PC-9 (cell line): ENCODE measurements at regions not wholly inside any gene's neighbourhood (a gene's known extent, or its start where the extent isn't known, plus 50 kb on each side); places are given as distances from the start of the nearest gene placed in this dataset.

Experiments used
- BruUV-seq: library from RNA; stranded (reverse); fragments of 400-500 nt; replicated peaks from 2 replicates; lab custom pipeline; 2021; lab: Mats Ljungman, UMichigan
- CTCF ChIA-PET: fragments of 300-600 bp; sonication (Branson Sonifier 250); formaldehyde crosslinking; loops from one replicate; lab custom pipeline; 2022; ENCODE audit warnings: antibody characterized with exemption; lab: Charles Lee
- POLR2A ChIA-PET: fragments of 300-600 bp; sonication (Branson Sonifier 250); formaldehyde crosslinking; loops from one replicate; lab custom pipeline; 2022; ENCODE audit warnings: antibody characterized with exemption; ENCODE audit not compliant: unreplicated experiment; lab: Charles Lee
- DNase-seq, 2 experiments: peaks; one replicate each; pipeline versions ENCODE4 v3.0.0 to v3.0.0-alpha.2; 2015 to 2022; ENCODE audit warnings: mixed read lengths in 1 of 2
- H2AFZ ChIP-seq: fragments of 200-600 bp; sonication (generic); 2 replicates; pipeline ENCODE4 v1.8.1; 2017; ENCODE audit warnings: antibody characterized with exemption
- H3F3A ChIP-seq: fragments of 200-600 bp; sonication (generic); 2 replicates; pipeline ENCODE4 v1.8.1; 2017; ENCODE audit warnings: antibody characterized with exemption, mild to moderate bottlenecking, low read depth; ENCODE audit not compliant: insufficient read depth
- H3K27ac ChIP-seq: fragments of 200-600 bp; sonication (generic); 2 replicates; pipeline ENCODE4 v1.6.1; 2016; ENCODE audit warnings: mixed run types
- H3K27me3 ChIP-seq: fragments of 200-600 bp; sonication (generic); 2 replicates; pipeline ENCODE4 v1.6.1; 2016; ENCODE audit warnings: low read depth, mixed run types; ENCODE audit not compliant: insufficient read depth
- H3K36me3 ChIP-seq: fragments of 200-600 bp; sonication (generic); 2 replicates; pipeline ENCODE4 v1.6.1; 2016; ENCODE audit warnings: low read depth, mixed run types
- H3K4me1 ChIP-seq: fragments of 200-600 bp; sonication (generic); replicated peaks from 2 replicates; pipeline ENCODE4 v1.6.1; 2016; ENCODE audit warnings: mixed run types; ENCODE audit not compliant: insufficient read depth
- H3K4me2 ChIP-seq: fragments of 200-600 bp; sonication (generic); 2 replicates; pipeline ENCODE4 v1.6.1; 2017; ENCODE audit warnings: mixed run types
- H3K4me3 ChIP-seq: fragments of 200-600 bp; sonication (generic); 2 replicates; pipeline ENCODE4 v1.6.1; 2016; ENCODE audit warnings: mixed run types
- H3K79me2 ChIP-seq: fragments of 200-600 bp; sonication (generic); 2 replicates; pipeline ENCODE4 v1.6.1; 2017; ENCODE audit warnings: low read depth, mixed run types
- H3K9me2 ChIP-seq: fragments of 200-600 bp; sonication (generic); 2 replicates; pipeline ENCODE4 v1.8.1; 2017; ENCODE audit warnings: mild to moderate bottlenecking; ENCODE audit not compliant: insufficient read depth
- H3K9me3 ChIP-seq: fragments of 200-600 bp; sonication (generic); 2 replicates; pipeline ENCODE4 v1.8.1; 2016; ENCODE audit warnings: low read depth; ENCODE audit not compliant: insufficient read depth
- H4K20me1 ChIP-seq: fragments of 200-600 bp; sonication (generic); 2 replicates; pipeline ENCODE4 v1.8.1; 2017; ENCODE audit not compliant: insufficient read depth
- EZH2 ChIP-seq: fragments of 200-600 bp; sonication (generic); IDR thresholded peaks from 2 replicates; pipeline ENCODE4 v1.8.0; 2017; ENCODE audit warnings: antibody characterized with exemption, low read depth
- intact Hi-C: fragments of 100-400 bp; cut with micrococcal nuclease; formaldehyde crosslinking; loops from one replicate; pipeline ENCODE4 v1.10.0; 2022; ENCODE audit not compliant: unreplicated experiment
- TF ChIP-seq, protein P1 (sequence below): fragments of 200-600 bp; sonication (generic); conservative IDR thresholded peaks from 2 replicates; pipeline ENCODE4 v1.6.1; 2017; ENCODE audit warnings: mixed run types, antibody characterized with exemption, mild to moderate bottlenecking, moderate library complexity

DNA sequence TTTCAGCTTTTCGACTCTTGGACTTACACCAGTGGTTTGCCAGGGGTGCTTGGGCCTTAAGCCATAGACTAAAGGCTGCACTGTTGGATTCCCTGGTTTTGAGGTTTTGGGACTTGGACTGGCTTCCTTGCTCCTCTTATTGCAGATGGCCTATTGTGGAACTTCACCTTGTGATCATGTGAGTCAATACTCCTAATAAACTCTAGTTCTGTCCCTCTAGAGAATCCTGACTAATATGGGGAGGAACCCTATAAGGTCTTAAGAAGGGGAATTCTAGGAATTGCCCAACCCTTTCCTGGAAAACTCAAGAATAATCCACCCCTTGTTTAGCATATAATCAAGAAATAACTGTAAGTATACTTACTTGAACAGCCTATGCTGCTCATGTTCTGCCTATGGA, 491.8 kb downstream of the TMEM135 start:
- H3K4me3 ChIP-seq = no peak overlapping the region
- no peaks in the 10 kb centered on the region for H3K79me2 ChIP-seq
- ChIA-PET CTCF (no interaction called here), POLR2A (no interaction called here)
- H3K27ac ChIP-seq = no peak overlapping the region
- H3K36me3 ChIP-seq = no peaks in the 10 kb centered on the region
- H3K27me3 ChIP-seq = no peaks in the 10 kb centered on the region
- TF ChIP-seq, protein P1, sequence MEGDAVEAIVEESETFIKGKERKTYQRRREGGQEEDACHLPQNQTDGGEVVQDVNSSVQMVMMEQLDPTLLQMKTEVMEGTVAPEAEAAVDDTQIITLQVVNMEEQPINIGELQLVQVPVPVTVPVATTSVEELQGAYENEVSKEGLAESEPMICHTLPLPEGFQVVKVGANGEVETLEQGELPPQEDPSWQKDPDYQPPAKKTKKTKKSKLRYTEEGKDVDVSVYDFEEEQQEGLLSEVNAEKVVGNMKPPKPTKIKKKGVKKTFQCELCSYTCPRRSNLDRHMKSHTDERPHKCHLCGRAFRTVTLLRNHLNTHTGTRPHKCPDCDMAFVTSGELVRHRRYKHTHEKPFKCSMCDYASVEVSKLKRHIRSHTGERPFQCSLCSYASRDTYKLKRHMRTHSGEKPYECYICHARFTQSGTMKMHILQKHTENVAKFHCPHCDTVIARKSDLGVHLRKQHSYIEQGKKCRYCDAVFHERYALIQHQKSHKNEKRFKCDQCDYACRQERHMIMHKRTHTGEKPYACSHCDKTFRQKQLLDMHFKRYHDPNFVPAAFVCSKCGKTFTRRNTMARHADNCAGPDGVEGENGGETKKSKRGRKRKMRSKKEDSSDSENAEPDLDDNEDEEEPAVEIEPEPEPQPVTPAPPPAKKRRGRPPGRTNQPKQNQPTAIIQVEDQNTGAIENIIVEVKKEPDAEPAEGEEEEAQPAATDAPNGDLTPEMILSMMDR = no peak
- no peak for TF ChIP-seq EZH2
- H3K4me2 ChIP-seq = no peak overlapping the region
- no peak overlapping the region for H2AFZ ChIP-seq
- BruUV-seq = no TSS peak
- intact Hi-C loops = no loop called here
- no peaks in the 10 kb centered on the region for H4K20me1 ChIP-seq
- no peaks in the 10 kb centered on the region for H3K4me1 ChIP-seq
- no peaks in the 10 kb centered on the region for H3K9me2 ChIP-seq
- no peaks in the 10 kb centered on the region; the same call in 1 of the 2 replicates for H3K9me3 ChIP-seq
- no peaks in the 10 kb centered on the region for H3F3A ChIP-seq
- no peak for DNase-seq

DNA sequence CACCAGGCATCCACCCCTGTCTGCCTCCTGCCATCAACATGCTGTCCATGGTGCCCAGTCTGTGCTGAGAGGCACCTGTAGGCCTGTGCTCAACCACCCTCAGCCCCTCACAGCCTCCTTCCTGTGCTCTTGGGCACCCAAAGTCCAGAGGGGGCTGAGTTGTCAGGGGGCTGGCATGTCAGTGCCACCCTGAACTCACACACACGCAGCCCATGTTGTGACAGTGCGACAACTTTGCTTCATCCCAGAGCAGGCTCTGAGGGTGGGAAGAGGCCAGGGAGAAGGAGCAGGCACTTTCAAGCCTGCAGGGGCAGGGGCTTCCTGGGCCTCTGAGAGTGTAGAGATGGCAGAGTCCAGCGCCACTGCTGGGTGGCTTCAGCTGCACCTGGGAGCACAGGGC, 491.0 kb downstream of the TMEM135 start:
- intact Hi-C loops = no loop called here

DNA sequence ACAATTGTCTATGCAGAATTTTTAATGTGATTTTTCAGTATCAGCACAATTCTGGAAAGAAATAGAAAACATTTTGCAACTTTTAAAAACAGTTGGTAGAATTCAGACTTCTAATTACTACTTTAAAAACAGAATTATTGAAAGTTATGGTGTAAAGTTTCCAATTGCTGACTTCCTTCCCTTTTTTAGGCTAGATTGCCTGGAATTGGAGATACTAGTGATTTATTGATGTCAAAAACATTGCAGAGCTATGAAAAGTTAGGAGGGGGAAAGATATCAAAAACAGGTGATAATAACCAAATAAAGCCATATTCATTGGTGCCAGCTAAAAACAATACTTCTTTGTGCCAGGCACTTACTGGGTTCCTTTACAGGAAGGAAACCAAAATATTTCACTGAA, 485.5 kb downstream of the TMEM135 start:
- H3K27me3 ChIP-seq = no peaks in the 10 kb centered on the region
- no peak overlapping the region for H3K4me3 ChIP-seq
- H3K4me1 ChIP-seq = no peaks in the 10 kb centered on the region
- H3K36me3 ChIP-seq = no peaks in the 10 kb centered on the region
- no TSS peak for BruUV-seq
- no peak overlapping the region for H2AFZ ChIP-seq
- no peaks in the 10 kb centered on the region for H4K20me1 ChIP-seq
- no peaks in the 10 kb centered on the region; the same call in 1 of the 2 replicates for H3K9me3 ChIP-seq
- no peak for TF ChIP-seq EZH2
- TF ChIP-seq, protein P1 = no peak
- H3K27ac ChIP-seq = no peak overlapping the region
- ChIA-PET POLR2A (interaction anchor here (0.6 kb wide), 1 partner anchor 1104 kb away, joined by 6 read pairs; no protein-coding TSS in a partner anchor), CTCF (interaction anchor here (0.6 kb wide), 1 partner anchor 304 kb away, joined by 3 read pairs; no protein-coding TSS in a partner anchor)
- no peaks in the 10 kb centered on the region for H3K9me2 ChIP-seq
- intact Hi-C loops = no loop called here
- no peaks in the 10 kb centered on the region for H3F3A ChIP-seq
- DNase-seq = no peak
- H3K79me2 ChIP-seq = no peaks in the 10 kb centered on the region
- H3K4me2 ChIP-seq = no peak overlapping the region

More for the DNA sequence above, 491.0 kb downstream of the TMEM135 start:
- no TSS peak for BruUV-seq
- Histone ChIP-seq H3F3A (no peaks in the 10 kb centered on the region), H3K36me3 (no peaks in the 10 kb centered on the region), H3K4me2 (no peak overlapping the region), H3K79me2 (no peaks in the 10 kb centered on the region), H4K20me1 (no peaks in the 10 kb centered on the region), H3K9me3 (no peaks in the 10 kb centered on the region; the same call in 1 of the 2 replicates), H3K4me1 (no peaks in the 10 kb centered on the region), H3K4me3 (no peak overlapping the region), H2AFZ (no peak overlapping the region), H3K9me2 (no peaks in the 10 kb centered on the region), H3K27me3 (no peaks in the 10 kb centered on the region), H3K27ac (no peak overlapping the region)
- TF ChIP-seq, protein P1 = no peak
- no peak for TF ChIP-seq EZH2
- no peak for DNase-seq
- ChIA-PET POLR2A (no interaction called here), CTCF (no interaction called here)
